Neutrophil (primary cell): ENCODE measurements at regions not wholly inside any gene's neighbourhood (a gene's known extent, or its start where the extent isn't known, plus 50 kb on each side); places are given as distances from the start of the nearest gene placed in this dataset.

Experiments
- H3K27ac ChIP-seq: fragments of 200-600 bp; sonication (generic); 2 replicates; pipeline ENCODE4 v1.5.1; 2016; ENCODE audit warnings: mild to moderate bottlenecking, moderate library complexity
- H3K27me3 ChIP-seq: fragments of 200-600 bp; sonication (generic); 2 replicates; pipeline ENCODE4 v1.6.0; 2016; ENCODE audit warnings: mild to moderate bottlenecking
- H3K36me3 ChIP-seq: fragments of 200-600 bp; sonication (generic); 2 replicates; pipeline ENCODE4 v1.5.1; 2017
- H3K4me1 ChIP-seq, 2 experiments: fragments of 200-600 bp in 1 of 2; sonication (generic) in 1 of 2; 1 replicate in 1 of 2; 2 replicates in 1 of 2; pipeline versions ENCODE4 v1.5.1 to v1.6.1; 2013 to 2016; ENCODE audit warnings: low read depth in 1 of 2, low read length in 1 of 2, mild to moderate bottlenecking in 1 of 2, moderate library complexity in 1 of 2; ENCODE audit not compliant: control insufficient read depth in 1 of 2, insufficient read depth in 1 of 2
- H3K4me3 ChIP-seq, 2 experiments: fragments of 200-600 bp in 1 of 2; sonication (generic) in 1 of 2; 1 replicate in 1 of 2; 2 replicates in 1 of 2; pipeline ENCODE4 v1.5.1; 2013 to 2016; ENCODE audit warnings: low read depth in 1 of 2, low read length in 1 of 2, mild to moderate bottlenecking in 1 of 2, moderate library complexity in 1 of 2
- H3K9me3 ChIP-seq: fragments of 200-600 bp; sonication (generic); 2 replicates; pipeline ENCODE4 v1.5.1; 2016
- CTCF ChIP-seq: fragments of 200-600 bp; sonication (generic); IDR thresholded peaks from 2 replicates; pipeline ENCODE4 v1.5.1; 2016; ENCODE audit warnings: antibody characterized with exemption

GRCh38 chr16:54719624-54720023 lies 211.0 kb upstream of the IRX5 start:
- H3K27ac ChIP-seq, result no peak overlapping the region
- no peak overlapping the region for H3K4me3 ChIP-seq
- H3K36me3 ChIP-seq, result no peaks in the 10 kb centered on the region
- no peaks in the 10 kb centered on the region for H3K9me3 ChIP-seq
- H3K4me1 ChIP-seq, result no peaks in the 10 kb centered on the region
- H3K27me3 ChIP-seq, result no peaks in the 10 kb centered on the region
- no peak for TF ChIP-seq CTCF

GRCh38 chr16:54718376-54718775 lies 212.3 kb upstream of the IRX5 start:
- Histone ChIP-seq H3K36me3 (no peaks in the 10 kb centered on the region), H3K27me3 (no peaks in the 10 kb centered on the region), H3K27ac (no peak overlapping the region), H3K4me3 (no peak overlapping the region), H3K4me1 (no peaks in the 10 kb centered on the region), H3K9me3 (no peaks in the 10 kb centered on the region)
- no peak for TF ChIP-seq CTCF

- H3K27ac ChIP-seq, result no peak overlapping the region
- H3K9me3 ChIP-seq, result no peaks in the 10 kb centered on the region
- no peak for TF ChIP-seq CTCF
- no peaks in the 10 kb centered on the region for H3K4me1 ChIP-seq
- H3K4me3 ChIP-seq, result no peak overlapping the region
- no peaks in the 10 kb centered on the region for H3K36me3 ChIP-seq
- no peaks in the 10 kb centered on the region for H3K27me3 ChIP-seq
Observed at GRCh38 chr16:54715011-54715410, 215.7 kb upstream of the IRX5 start.

- no peaks in the 10 kb centered on the region for H3K27me3 ChIP-seq
- TF ChIP-seq CTCF, result no peak
- no peak overlapping the region for H3K27ac ChIP-seq
- H3K9me3 ChIP-seq, result no peaks in the 10 kb centered on the region
- H3K4me1 ChIP-seq, result no peaks in the 10 kb centered on the region
- H3K4me3 ChIP-seq, result no peak overlapping the region
- no peaks in the 10 kb centered on the region for H3K36me3 ChIP-seq
Observed at GRCh38 chr16:54712866-54713265, 217.8 kb upstream of the IRX5 start.

GRCh38 chr16:54707813-54708212 lies 222.9 kb upstream of the IRX5 start:
- H3K27ac ChIP-seq, result no peak overlapping the region

More at GRCh38 chr16:54707813-54708212, 222.9 kb upstream of the IRX5 start:
- Histone ChIP-seq H3K9me3 (no peaks in the 10 kb centered on the region), H3K4me3 (no peak overlapping the region), H3K27me3 (peaks cover 3% of the 10 kb centered on the region), H3K4me1 (no peaks in the 10 kb centered on the region), H3K36me3 (no peaks in the 10 kb centered on the region)
- no peak for TF ChIP-seq CTCF
